ENCODE measurements at regions not wholly inside any gene's neighbourhood (a gene's known extent, or its start where the extent isn't known, plus 50 kb on each side); places are given as distances from the start of the nearest gene placed in this dataset.

- H3K27me3 ChIP-seq = no peaks in the 10 kb centered on the region
- H3K4me3 ChIP-seq = no peak overlapping the region
- no peak for DNase-seq (ENCODE audit: low spot score in 2 of 2)
- H3K36me3 ChIP-seq = no peaks in the 10 kb centered on the region
- no peaks in the 10 kb centered on the region for H3K9me3 ChIP-seq
- TF ChIP-seq, protein P1, sequence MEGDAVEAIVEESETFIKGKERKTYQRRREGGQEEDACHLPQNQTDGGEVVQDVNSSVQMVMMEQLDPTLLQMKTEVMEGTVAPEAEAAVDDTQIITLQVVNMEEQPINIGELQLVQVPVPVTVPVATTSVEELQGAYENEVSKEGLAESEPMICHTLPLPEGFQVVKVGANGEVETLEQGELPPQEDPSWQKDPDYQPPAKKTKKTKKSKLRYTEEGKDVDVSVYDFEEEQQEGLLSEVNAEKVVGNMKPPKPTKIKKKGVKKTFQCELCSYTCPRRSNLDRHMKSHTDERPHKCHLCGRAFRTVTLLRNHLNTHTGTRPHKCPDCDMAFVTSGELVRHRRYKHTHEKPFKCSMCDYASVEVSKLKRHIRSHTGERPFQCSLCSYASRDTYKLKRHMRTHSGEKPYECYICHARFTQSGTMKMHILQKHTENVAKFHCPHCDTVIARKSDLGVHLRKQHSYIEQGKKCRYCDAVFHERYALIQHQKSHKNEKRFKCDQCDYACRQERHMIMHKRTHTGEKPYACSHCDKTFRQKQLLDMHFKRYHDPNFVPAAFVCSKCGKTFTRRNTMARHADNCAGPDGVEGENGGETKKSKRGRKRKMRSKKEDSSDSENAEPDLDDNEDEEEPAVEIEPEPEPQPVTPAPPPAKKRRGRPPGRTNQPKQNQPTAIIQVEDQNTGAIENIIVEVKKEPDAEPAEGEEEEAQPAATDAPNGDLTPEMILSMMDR (IDR thresholded peaks at IDR 0.05) = no peak
- TF ChIP-seq EP300 (IDR thresholded peaks at IDR 0.05) (no peak), POLR2AphosphoS5 (IDR thresholded peaks at IDR 0.05) (no peak), POLR2A (IDR thresholded peaks at IDR 0.05) (no peak)
- no peak overlapping the region for H3K27ac ChIP-seq
- H3K4me1 ChIP-seq = no peaks in the 10 kb centered on the region
- WGBS = 72% methylated on average over 10 of the region's 10 CpGs
These were observed 622.8 kb downstream of the QKI start for GRCh38 chr6:164037171-164037870.

DNA sequence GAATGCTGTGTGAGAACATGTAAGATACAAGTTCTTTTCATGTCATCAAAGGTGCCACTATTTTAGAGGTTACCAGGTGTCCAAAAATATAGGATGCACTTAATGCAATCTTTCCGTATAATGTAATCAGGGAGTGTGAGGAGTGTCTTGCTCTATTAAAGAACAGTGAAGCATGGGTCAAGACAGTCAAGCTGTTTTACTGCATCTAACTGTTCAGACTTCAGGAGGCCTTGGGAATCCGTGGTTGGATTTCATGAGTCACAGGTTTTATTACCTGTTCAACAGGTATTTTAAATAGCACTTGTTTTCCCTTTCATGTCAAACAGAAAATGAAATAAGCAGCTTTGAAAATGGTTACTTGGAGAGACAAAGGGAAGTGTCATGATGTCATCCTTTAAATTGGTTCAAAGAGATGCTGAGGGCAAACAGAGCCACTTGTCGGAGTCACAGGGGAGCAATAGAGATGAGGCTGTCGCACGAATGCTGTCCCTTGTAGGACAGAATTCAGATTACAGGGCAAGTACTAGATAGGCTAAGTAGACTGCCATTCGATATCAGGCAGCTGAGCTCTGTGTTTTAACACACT lies 621.5 kb downstream of the QKI start:
- no peaks in the 10 kb centered on the region for H3K4me1 ChIP-seq
- H3K4me3 ChIP-seq = no peak overlapping the region
- no peaks in the 10 kb centered on the region for H3K36me3 ChIP-seq
- H3K27ac ChIP-seq = no peak overlapping the region
- TF ChIP-seq POLR2A (IDR thresholded peaks at IDR 0.05) = no peak
- TF ChIP-seq, protein P1 (IDR thresholded peaks at IDR 0.05) = no peak
- no peak for TF ChIP-seq EP300 (IDR thresholded peaks at IDR 0.05)
- TF ChIP-seq POLR2AphosphoS5 (IDR thresholded peaks at IDR 0.05) = no peak
- DNase-seq (ENCODE audit: low spot score in 2 of 2) = no peak
- no peaks in the 10 kb centered on the region for H3K27me3 ChIP-seq
- H3K9me3 ChIP-seq = no peaks in the 10 kb centered on the region
- 66% methylated on average over 6 of the region's 6 CpGs for WGBS

DNA sequence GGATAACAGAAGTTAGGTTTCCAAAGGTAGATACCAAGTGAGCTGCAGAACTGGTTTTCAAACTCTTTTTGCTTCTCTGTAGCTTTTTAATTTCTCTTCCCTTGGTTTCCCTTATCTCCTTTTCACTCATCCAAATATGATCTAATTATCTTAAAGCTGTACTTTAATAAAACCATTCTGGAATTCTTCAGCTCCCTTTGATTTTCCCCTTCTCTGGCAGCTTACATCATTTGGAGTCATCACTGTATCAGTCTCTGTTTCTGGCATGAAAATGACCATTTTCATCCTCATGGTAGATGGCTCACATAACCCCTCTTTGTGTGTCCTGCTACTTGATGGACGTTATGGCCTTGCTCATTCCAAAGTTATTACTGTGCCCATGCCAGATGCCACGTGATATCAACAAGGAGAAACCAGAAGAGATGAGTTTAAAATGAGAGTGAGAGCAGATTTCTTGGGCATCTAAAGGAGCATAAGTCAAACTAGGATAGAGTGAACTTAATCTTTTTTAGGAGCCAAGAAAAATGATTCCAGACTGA lies 620.2 kb downstream of the QKI start:
- Histone ChIP-seq H3K27ac (no peak overlapping the region), H3K36me3 (no peaks in the 10 kb centered on the region), H3K4me3 (no peak overlapping the region), H3K4me1 (no peaks in the 10 kb centered on the region), H3K27me3 (no peaks in the 10 kb centered on the region), H3K9me3 (no peaks in the 10 kb centered on the region)
- TF ChIP-seq, protein P1 (IDR thresholded peaks at IDR 0.05) = no peak
- no peak for TF ChIP-seq EP300 (IDR thresholded peaks at IDR 0.05)
- no peak for TF ChIP-seq POLR2A (IDR thresholded peaks at IDR 0.05)
- no peak for TF ChIP-seq POLR2AphosphoS5 (IDR thresholded peaks at IDR 0.05)
- 52% methylated on average over 2 of the region's 2 CpGs for WGBS
- no peak for DNase-seq (ENCODE audit: low spot score in 2 of 2)

DNA sequence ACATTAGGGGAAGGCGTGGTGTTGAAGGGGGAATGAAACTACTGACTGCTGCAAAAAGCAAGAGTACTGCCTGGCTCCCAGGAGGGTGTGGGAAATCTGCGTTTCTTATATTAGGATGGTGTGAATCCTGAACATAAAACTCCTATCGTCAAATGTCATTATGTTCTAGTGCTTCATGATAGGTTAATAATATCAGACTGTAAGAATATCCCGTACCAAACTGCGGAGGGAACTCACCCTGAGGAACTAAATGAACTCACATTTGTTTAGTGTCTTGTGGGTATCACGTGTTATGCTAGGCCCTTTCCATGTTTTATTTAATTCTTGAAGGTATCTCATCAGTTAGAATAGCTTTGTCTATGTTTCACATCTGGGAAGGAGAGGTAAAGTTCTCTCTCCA lies 610.7 kb downstream of the QKI start:
- Histone ChIP-seq H3K27ac (no peak overlapping the region), H3K36me3 (no peaks in the 10 kb centered on the region)
- TF ChIP-seq POLR2AphosphoS5 (IDR thresholded peaks at IDR 0.05) = no peak
- TF ChIP-seq, protein P1 (IDR thresholded peaks at IDR 0.05) = no peak
- TF ChIP-seq EP300 (IDR thresholded peaks at IDR 0.05) = no peak
- TF ChIP-seq POLR2A (IDR thresholded peaks at IDR 0.05) = no peak

GRCh38 chr6:164023535-164023934 lies 609.0 kb downstream of the QKI start:
- WGBS = 62% methylated on average over 7 of the region's 7 CpGs
- Histone ChIP-seq H3K27ac (no peak overlapping the region), H3K4me1 (peaks cover 13% of the 10 kb centered on the region), H3K27me3 (no peaks in the 10 kb centered on the region), H3K4me3 (no peak overlapping the region), H3K36me3 (no peaks in the 10 kb centered on the region), H3K9me3 (no peaks in the 10 kb centered on the region)
- TF ChIP-seq EP300 (IDR thresholded peaks at IDR 0.05) (no peak), POLR2AphosphoS5 (IDR thresholded peaks at IDR 0.05) (no peak), POLR2A (IDR thresholded peaks at IDR 0.05) (no peak)
- TF ChIP-seq, protein P1 (IDR thresholded peaks at IDR 0.05) = no peak
- DNase-seq (ENCODE audit: low spot score in 2 of 2) = no peak

More for the DNA sequence above, 610.7 kb downstream of the QKI start:
- Histone ChIP-seq H3K4me3 (no peak overlapping the region), H3K27me3 (no peaks in the 10 kb centered on the region), H3K4me1 (peaks cover 13% of the 10 kb centered on the region), H3K9me3 (no peaks in the 10 kb centered on the region)
- DNase-seq (ENCODE audit: low spot score in 2 of 2) = no peak
- WGBS = 88% methylated on average over 6 of the region's 6 CpGs
